Left lung (tissue), 4 donors: ENCODE measurements at regions not wholly inside any gene's neighbourhood (a gene's known extent, or its start where the extent isn't known, plus 50 kb on each side); places are given as distances from the start of the nearest gene placed in this dataset.

Source experiments
- ATAC-seq: fragments of 200-7000 bp; cut with Tn5 transposase; one replicate; pipeline ENCODE4 v1.9.1; 2020; ENCODE audit warnings: moderate library complexity
- DNase-seq, 4 donors: peaks; one replicate each; pipeline ENCODE4 v3.0.0-alpha.2; 2013 to 2020
- H3K27ac ChIP-seq, 2 donors: fragments of 200-600 bp; sonication (generic) in 1 of 2; one replicate each; pipeline versions ENCODE4 v1.5.0 to v1.8.0; 2020 to 2021
- H3K27me3 ChIP-seq, 2 donors: fragments of 200-600 bp; sonication (generic) in 1 of 2; one replicate each; pipeline versions ENCODE4 v1.5.0 to v1.8.0; 2020 to 2021
- H3K36me3 ChIP-seq, 2 donors: fragments of 200-600 bp; sonication (generic) in 1 of 2; one replicate each; pipeline versions ENCODE4 v1.5.0 to v1.8.0; 2020 to 2021
- H3K4me1 ChIP-seq, 2 donors: fragments of 200-600 bp; one replicate each; pipeline ENCODE4 v1.8.0; 2021
- H3K4me3 ChIP-seq, 2 donors: fragments of 200-600 bp; sonication (generic) in 1 of 2; one replicate each; pipeline versions ENCODE4 v1.5.0 to v1.8.0; 2020 to 2021; ENCODE audit warnings: mild to moderate bottlenecking in 1 of 2
- H3K9me3 ChIP-seq, 2 donors: fragments of 200-600 bp; sonication (generic) in 1 of 2; one replicate each; pipeline versions ENCODE4 v1.5.0 to v1.8.0; 2020 to 2021
- intact Hi-C, 2 donors: fragments of 100-400 bp; cut with DNase I; formaldehyde crosslinking; loops; one replicate each; pipeline versions ENCODE4 v1.11.2 to v1.14.2; 2022
- TF ChIP-seq, protein P1 (sequence below), 2 donors: fragments of 200-600 bp; sonication (generic) in 1 of 2; IDR thresholded peaks; one replicate each; pipeline versions ENCODE4 v1.5.0 to v1.8.0; 2021; ENCODE audit warnings: antibody characterized with exemption in 2 of 2
- donor health status: DM: no; HTN: yes; CAD: no.
- donor health status: DM: no; HTN: no; CAD: no.

DNA sequence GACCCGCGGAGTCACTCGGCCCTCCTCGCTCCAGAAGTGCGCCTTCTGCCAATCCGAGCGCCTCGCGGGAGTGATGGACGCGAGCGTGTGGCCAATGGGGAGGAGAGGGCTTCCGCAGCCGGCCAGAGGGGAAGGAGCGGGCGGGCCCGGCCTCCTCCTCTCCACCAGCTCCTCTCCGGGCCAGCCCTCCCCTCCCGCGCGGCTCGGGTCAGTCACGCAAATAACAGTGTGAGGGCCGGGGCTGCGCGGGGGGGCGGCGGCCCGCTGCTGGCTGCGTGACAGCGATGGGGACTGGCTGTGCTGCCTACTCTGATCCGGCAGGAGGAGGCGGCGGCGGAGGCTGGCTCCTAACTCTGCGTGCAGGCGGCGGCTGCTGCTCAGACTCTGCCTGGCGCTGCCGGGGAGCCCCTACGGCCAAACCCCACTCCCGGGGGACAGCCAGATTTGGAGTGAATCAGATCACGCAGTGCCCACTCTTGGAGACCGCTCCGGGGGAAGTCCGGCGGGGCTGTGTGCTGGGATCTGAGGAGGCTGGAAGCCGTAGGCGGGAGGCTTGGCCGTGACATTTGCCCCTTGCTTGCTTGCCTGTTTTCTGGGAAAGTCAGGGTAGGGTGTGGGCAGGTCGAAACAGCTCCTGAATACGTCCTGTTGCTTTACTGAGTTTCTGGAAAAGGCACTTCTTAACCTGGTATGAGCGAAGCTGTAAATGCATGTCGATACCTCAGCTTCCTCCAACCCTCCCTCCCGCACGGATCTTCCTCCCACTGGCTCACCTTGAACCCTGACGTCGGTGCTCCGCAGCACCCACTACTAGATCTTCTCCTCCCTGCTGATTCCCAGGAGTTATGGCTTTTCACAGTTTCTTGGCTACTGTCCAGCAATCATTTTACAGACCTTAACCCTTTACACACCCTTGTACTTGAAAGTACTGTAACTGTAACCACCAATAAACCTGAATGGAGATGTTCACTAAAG is 97.9 kb upstream of the SERTAD2 start:
- no peaks in the 10 kb centered on the region for H3K36me3 ChIP-seq
- H3K9me3 ChIP-seq: no peaks in the 10 kb centered on the region
- peak overlapping the region; percentile 65 to 69 for H3K4me3 ChIP-seq
- H3K4me1 ChIP-seq: peaks cover 8 to 30% of the 10 kb centered on the region in 2 donors
- TF ChIP-seq, protein P1, sequence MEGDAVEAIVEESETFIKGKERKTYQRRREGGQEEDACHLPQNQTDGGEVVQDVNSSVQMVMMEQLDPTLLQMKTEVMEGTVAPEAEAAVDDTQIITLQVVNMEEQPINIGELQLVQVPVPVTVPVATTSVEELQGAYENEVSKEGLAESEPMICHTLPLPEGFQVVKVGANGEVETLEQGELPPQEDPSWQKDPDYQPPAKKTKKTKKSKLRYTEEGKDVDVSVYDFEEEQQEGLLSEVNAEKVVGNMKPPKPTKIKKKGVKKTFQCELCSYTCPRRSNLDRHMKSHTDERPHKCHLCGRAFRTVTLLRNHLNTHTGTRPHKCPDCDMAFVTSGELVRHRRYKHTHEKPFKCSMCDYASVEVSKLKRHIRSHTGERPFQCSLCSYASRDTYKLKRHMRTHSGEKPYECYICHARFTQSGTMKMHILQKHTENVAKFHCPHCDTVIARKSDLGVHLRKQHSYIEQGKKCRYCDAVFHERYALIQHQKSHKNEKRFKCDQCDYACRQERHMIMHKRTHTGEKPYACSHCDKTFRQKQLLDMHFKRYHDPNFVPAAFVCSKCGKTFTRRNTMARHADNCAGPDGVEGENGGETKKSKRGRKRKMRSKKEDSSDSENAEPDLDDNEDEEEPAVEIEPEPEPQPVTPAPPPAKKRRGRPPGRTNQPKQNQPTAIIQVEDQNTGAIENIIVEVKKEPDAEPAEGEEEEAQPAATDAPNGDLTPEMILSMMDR (IDR thresholded peaks at IDR 0.05): peak; percentile 34 to 54
- peak in 3 of 4 donors; percentile 73 to 99 (median 98) for DNase-seq
- H3K27me3 ChIP-seq: no peaks in the 10 kb centered on the region
- peak overlapping the region; percentile 98 for H3K27ac ChIP-seq
- peak; percentile 91 for ATAC-seq
- intact Hi-C loops: loop anchor here in 1 of 2 donors (5.0 to 10.0 kb wide), 2 partner anchors 99 to 113 kb away; partner anchors contain the start of gene SERTAD2

DNA sequence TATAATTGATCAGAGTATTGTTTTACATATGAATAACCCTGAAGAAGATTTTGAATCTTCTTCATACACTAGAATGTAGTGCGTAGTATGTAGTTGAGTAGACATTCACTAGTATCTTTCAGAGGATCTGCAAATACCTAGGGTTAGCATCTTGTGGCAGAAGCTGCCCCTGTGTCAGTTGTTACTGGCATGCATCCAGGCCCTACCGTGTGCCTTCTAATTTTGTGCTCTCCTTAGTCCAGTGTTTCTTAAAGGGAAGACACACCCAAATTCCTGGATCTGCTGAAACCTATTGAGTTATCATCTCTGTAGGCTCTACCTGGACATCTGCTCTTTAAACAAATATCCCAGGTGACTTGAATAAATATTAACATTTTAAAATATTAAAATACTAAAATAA is 99.7 kb upstream of the SERTAD2 start:
- no peak for ATAC-seq
- Histone ChIP-seq H3K27ac (no peak overlapping the region), H3K4me1 (peaks cover 8 to 24% of the 10 kb centered on the region in 2 donors), H3K4me3 (no peak overlapping the region), H3K27me3 (no peaks in the 10 kb centered on the region), H3K9me3 (no peaks in the 10 kb centered on the region), H3K36me3 (no peaks in the 10 kb centered on the region)
- TF ChIP-seq, protein P1 (IDR thresholded peaks at IDR 0.05): no peak
- intact Hi-C loops: loop anchor here in 1 of 2 donors (5.0 to 10.0 kb wide), 2 partner anchors 101 to 111 kb away; partner anchors contain the start of gene SERTAD2
- no peak for DNase-seq

DNA sequence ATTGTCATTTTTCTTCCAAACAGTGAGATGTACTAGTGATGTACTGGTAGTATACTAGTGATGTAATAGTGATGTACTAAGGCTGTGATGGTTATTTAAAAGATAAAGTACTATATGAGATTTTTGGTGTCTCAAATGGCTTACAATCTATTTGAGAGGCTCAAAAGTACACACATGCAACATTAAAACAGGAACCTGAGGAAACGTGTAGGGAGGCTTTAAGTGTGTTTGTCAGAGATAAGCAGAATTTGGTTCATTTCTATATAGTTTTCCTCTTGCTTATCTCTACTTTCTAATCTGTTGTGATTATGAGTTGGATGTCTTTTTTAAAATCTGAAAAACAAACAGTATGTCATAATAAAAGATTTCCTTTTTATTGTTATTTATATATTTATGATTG is 100.9 kb upstream of the SERTAD2 start:
- no peaks in the 10 kb centered on the region for H3K36me3 ChIP-seq
- H3K4me3 ChIP-seq: no peak overlapping the region
- H3K27ac ChIP-seq: no peak overlapping the region
- TF ChIP-seq, protein P1 (IDR thresholded peaks at IDR 0.05): no peak
- no peaks in the 10 kb centered on the region for H3K27me3 ChIP-seq
- intact Hi-C loops: loop anchor here in 1 of 2 donors (5.0 to 10.0 kb wide), 2 partner anchors 102 to 110 kb away; partner anchors contain the start of gene SERTAD2
- no peaks in the 10 kb centered on the region for H3K9me3 ChIP-seq
- peaks cover 0 to 12% of the 10 kb centered on the region in 2 donors for H3K4me1 ChIP-seq
- no peak for DNase-seq
- no peak for ATAC-seq

DNA sequence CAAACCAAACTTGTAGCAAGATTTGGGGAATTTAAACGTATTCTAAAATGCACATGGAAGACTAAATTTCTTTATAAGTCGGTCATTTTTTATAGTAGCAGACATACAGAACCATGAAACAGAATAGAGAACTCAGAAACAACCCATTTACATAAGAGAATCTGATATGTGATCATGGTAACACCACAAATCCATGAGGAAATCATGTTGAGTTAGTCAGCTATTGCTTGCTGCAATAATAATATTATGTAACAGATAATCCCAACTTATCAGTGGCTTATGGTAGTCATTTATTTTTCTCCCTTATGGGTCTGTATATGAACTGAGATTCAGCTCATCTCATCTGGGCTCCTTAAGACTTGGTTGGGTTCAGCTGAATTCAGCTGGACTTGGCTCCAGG is 103.4 kb upstream of the SERTAD2 start:
- no peaks in the 10 kb centered on the region for H3K27me3 ChIP-seq
- intact Hi-C loops: loop anchor here in 1 of 2 donors (10.0 kb wide), 1 partner anchor 108 kb away; no protein-coding TSS in a partner anchor
- H3K9me3 ChIP-seq: no peaks in the 10 kb centered on the region
- H3K4me1 ChIP-seq: peaks cover 0 to 4% of the 10 kb centered on the region in 2 donors
- H3K27ac ChIP-seq: no peak overlapping the region
- H3K4me3 ChIP-seq: no peak overlapping the region
- no peaks in the 10 kb centered on the region for H3K36me3 ChIP-seq
- TF ChIP-seq, protein P1 (IDR thresholded peaks at IDR 0.05): no peak
- DNase-seq (no peak), ATAC-seq (no peak)

DNA sequence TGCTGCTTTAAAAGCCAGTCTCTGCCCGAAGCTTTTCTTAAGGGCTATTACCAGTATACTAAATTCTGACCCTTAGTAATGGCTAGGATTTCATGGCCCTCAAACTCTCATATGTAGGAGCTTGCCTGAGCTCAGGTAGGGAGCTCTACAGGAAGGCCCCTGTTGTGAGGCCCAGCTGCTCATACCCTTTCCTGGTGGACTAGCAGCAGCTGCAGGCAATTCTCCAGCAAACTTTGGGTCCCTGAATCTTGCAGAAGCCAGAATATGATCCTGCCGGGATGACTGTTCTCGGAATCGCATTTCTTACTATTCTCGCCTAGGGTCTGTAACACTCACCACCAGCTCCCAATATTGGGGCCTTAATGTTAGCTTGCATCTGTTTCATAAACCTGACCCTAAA is 106.4 kb upstream of the SERTAD2 start:
- H3K9me3 ChIP-seq: no peaks in the 10 kb centered on the region
- TF ChIP-seq, protein P1 (IDR thresholded peaks at IDR 0.05): no peak
- H3K36me3 ChIP-seq: no peaks in the 10 kb centered on the region
- intact Hi-C loops: no loop called here
- no peak overlapping the region for H3K27ac ChIP-seq
- no peaks in the 10 kb centered on the region for H3K27me3 ChIP-seq
- H3K4me3 ChIP-seq: no peak overlapping the region
- no peaks in the 10 kb centered on the region for H3K4me1 ChIP-seq
- DNase-seq (no peak), ATAC-seq (no peak)
